ENCODE measurements at regions not wholly inside any gene's neighbourhood (a gene's known extent, or its start where the extent isn't known, plus 50 kb on each side); places are given as distances from the start of the nearest gene placed in this dataset.
A peak's percentile ranks its signal among the peaks of the same experiment; 100 is the strongest.

GRCh38 chr4:41366911-41367517 lies 110.3 kb downstream of the UCHL1 start:
- Histone ChIP-seq H3K4me3 (no peak overlapping the region), H3K4me1 (ENCODE audit: control insufficient read depth in 1 of 2, low read depth in 2 of 2) (peaks cover 31 to 70% of the 10 kb centered on the region in 2 donors), H3K27me3 (replicated peaks; ENCODE audit: insufficient read depth) (no peaks in the 10 kb centered on the region), H3K27ac (no peak overlapping the region), H3K9me3 (no peaks in the 10 kb centered on the region), H3K36me3 (no peaks in the 10 kb centered on the region)
- DNase-seq (ENCODE audit: low spot score) (no peak), ATAC-seq (ENCODE audit: insufficient number of reproducible peaks, low FRiP score, low read depth) (no peak)
- TF ChIP-seq, protein P1, sequence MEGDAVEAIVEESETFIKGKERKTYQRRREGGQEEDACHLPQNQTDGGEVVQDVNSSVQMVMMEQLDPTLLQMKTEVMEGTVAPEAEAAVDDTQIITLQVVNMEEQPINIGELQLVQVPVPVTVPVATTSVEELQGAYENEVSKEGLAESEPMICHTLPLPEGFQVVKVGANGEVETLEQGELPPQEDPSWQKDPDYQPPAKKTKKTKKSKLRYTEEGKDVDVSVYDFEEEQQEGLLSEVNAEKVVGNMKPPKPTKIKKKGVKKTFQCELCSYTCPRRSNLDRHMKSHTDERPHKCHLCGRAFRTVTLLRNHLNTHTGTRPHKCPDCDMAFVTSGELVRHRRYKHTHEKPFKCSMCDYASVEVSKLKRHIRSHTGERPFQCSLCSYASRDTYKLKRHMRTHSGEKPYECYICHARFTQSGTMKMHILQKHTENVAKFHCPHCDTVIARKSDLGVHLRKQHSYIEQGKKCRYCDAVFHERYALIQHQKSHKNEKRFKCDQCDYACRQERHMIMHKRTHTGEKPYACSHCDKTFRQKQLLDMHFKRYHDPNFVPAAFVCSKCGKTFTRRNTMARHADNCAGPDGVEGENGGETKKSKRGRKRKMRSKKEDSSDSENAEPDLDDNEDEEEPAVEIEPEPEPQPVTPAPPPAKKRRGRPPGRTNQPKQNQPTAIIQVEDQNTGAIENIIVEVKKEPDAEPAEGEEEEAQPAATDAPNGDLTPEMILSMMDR (IDR thresholded peaks at IDR 0.05) = no peak

DNA sequence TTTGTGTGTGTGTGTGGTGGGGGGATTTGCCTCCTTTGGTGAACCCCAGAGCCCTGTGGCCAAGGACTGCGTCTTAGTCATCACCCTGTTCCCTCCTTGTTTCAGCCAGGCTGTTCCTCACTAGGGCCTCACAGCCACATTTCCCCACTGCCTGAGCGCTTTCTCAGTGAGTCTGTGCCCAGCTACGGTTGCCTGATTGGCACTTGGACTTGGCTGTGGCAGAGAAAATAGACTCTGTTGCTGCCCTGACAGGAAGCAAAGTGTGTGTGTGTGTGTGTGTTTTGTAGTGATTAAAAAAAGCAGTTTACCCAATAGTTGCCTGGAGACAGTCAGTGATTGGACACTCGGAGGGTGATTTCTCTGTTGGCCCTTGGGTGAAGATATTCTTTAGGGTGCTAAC lies 113.0 kb downstream of the UCHL1 start:
- H3K4me1 ChIP-seq (ENCODE audit: control insufficient read depth in 1 of 2, low read depth in 2 of 2) = peaks cover 26 to 82% of the 10 kb centered on the region in 2 donors
- H3K27ac ChIP-seq = peak overlapping the region; percentile 72 to 78
- TF ChIP-seq, protein P1 (IDR thresholded peaks at IDR 0.05) = no peak

DNA sequence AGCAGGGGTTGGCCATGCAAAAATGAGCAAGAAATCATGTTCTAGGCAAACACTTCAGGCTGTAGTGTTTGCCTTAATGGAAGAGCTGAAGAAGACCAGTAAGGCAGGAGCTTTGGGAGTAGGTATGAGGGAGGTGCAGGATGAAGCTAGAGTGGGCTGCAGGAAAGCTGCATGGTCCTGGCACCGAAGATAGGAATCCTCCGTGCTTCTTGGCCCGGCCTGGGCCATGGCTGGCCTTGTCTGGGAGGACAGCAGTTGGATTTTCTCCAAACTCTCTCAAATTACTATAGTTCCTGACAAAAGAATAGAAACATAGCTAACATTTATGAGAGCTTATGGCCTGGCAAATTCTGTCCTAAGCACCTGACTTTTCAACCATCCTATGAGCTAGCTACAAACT lies 116.5 kb downstream of the UCHL1 start:
- H3K4me3 ChIP-seq = no peak overlapping the region
- H3K4me1 ChIP-seq (ENCODE audit: control insufficient read depth in 1 of 2, low read depth in 2 of 2) = peaks cover 28 to 93% of the 10 kb centered on the region in 2 donors
- TF ChIP-seq, protein P1 (IDR thresholded peaks at IDR 0.05) = no peak
- H3K9me3 ChIP-seq = no peaks in the 10 kb centered on the region
- no peak for ATAC-seq (ENCODE audit: insufficient number of reproducible peaks, low FRiP score, low read depth)
- no peak for DNase-seq (ENCODE audit: low spot score)
- H3K27me3 ChIP-seq (replicated peaks; ENCODE audit: insufficient read depth) = no peaks in the 10 kb centered on the region
- H3K36me3 ChIP-seq = no peaks in the 10 kb centered on the region
- peak overlapping the region in 1 of 2 donors; percentile 16 for H3K27ac ChIP-seq

More for the DNA sequence above, 113.0 kb downstream of the UCHL1 start:
- no peaks in the 10 kb centered on the region for H3K36me3 ChIP-seq
- peak; percentile 46 for DNase-seq (ENCODE audit: low spot score)
- no peaks in the 10 kb centered on the region for H3K9me3 ChIP-seq
- H3K4me3 ChIP-seq = peak overlapping the region; percentile 37
- peak; percentile 90 for ATAC-seq (ENCODE audit: insufficient number of reproducible peaks, low FRiP score, low read depth)
- no peaks in the 10 kb centered on the region for H3K27me3 ChIP-seq (replicated peaks; ENCODE audit: insufficient read depth)

DNA sequence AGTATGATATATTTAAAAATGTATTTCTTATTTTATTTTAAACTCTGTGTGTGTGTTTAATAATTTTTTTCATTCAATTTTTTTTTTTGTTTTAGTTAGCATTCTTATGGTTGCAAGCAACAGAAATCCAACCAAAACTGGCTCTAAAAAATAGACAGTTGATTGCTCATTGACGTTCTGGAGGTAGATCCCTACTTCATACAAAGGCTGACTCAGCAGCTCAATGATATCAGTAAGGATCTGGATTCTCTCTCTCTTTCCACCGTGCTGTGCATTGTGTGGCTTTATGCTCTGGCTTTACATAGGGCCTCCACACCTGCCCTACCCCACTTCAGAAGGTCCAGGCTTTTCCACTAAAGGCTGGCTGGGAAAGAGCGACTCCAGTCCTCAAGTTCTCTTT lies 117.8 kb downstream of the UCHL1 start:
- Histone ChIP-seq H3K4me3 (no peak overlapping the region), H3K4me1 (ENCODE audit: control insufficient read depth in 1 of 2, low read depth in 2 of 2) (peaks cover 26 to 86% of the 10 kb centered on the region in 2 donors), H3K9me3 (no peaks in the 10 kb centered on the region), H3K27ac (peak overlapping the region in 1 of 2 donors; percentile 6), H3K27me3 (replicated peaks; ENCODE audit: insufficient read depth) (no peaks in the 10 kb centered on the region), H3K36me3 (no peaks in the 10 kb centered on the region)
- DNase-seq (ENCODE audit: low spot score) (no peak), ATAC-seq (ENCODE audit: insufficient number of reproducible peaks, low FRiP score, low read depth) (no peak)
- TF ChIP-seq, protein P1 (IDR thresholded peaks at IDR 0.05) = no peak

DNA sequence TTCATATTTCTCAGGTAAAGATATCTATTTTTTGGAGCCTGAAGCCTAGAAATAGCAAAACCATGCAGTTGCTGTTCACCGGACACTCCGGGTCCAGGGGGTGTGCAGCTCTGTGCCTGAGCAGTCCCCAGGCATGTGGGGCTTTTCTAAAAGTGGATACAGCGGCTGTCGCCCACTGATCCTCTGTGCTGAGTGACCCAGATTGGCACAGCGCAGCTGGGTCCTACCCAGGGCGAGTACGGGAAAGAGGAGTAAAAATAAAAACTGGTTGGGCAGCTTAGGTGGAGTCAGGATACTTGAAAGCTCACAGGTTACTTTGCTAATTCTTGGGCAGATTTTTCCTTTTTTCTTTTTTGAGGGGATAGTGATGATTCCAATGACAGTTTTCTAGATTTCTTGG lies 118.8 kb downstream of the UCHL1 start:
- no peak for ATAC-seq (ENCODE audit: insufficient number of reproducible peaks, low FRiP score, low read depth)
- Histone ChIP-seq H3K27me3 (replicated peaks; ENCODE audit: insufficient read depth) (no peaks in the 10 kb centered on the region), H3K4me1 (ENCODE audit: control insufficient read depth in 1 of 2, low read depth in 2 of 2) (peaks cover 22 to 83% of the 10 kb centered on the region in 2 donors), H3K9me3 (no peaks in the 10 kb centered on the region), H3K36me3 (no peaks in the 10 kb centered on the region), H3K27ac (no peak overlapping the region), H3K4me3 (peak overlapping the region; percentile 32)
- TF ChIP-seq, protein P1 (IDR thresholded peaks at IDR 0.05) = no peak
- DNase-seq (ENCODE audit: low spot score) = no peak
